H9 (cell line): ENCODE measurements at regions not wholly inside any gene's neighbourhood (a gene's known extent, or its start where the extent isn't known, plus 50 kb on each side); places are given as distances from the start of the nearest gene placed in this dataset.

Experiments used
- DNase-seq: peaks from one replicate; pipeline ENCODE4 v3.0.0-alpha.2; 2017
- H2AFZ ChIP-seq: one replicate; pipeline ENCODE4 v1.6.1; 2013; ENCODE audit warnings: mild to moderate bottlenecking, low read length, control low read depth, moderate library complexity
- H2AK5ac ChIP-seq: 2 replicates; pipeline ENCODE4 v1.6.1; 2013; ENCODE audit warnings: low read length, control low read depth, mixed read lengths; ENCODE audit not compliant: insufficient read length
- H2BK120ac ChIP-seq: one replicate; pipeline ENCODE4 v1.6.1; 2013; ENCODE audit warnings: low read depth, mild to moderate bottlenecking, low read length, control low read depth, inconsistent platforms; ENCODE audit not compliant: poor library complexity, severe bottlenecking
- H2BK12ac ChIP-seq: 2 replicates; pipeline ENCODE4 v1.6.1; 2013; ENCODE audit warnings: low read length, control low read depth, mixed read lengths, low read depth; ENCODE audit not compliant: insufficient read length
- H2BK15ac ChIP-seq: 2 replicates; pipeline ENCODE4 v1.6.1; 2013; ENCODE audit warnings: low read depth, low read length, control low read depth
- H2BK20ac ChIP-seq: one replicate; pipeline ENCODE4 v1.6.1; 2013; ENCODE audit warnings: low read depth, mild to moderate bottlenecking, low read length, control low read depth, inconsistent platforms; ENCODE audit not compliant: poor library complexity, severe bottlenecking
- H2BK5ac ChIP-seq: 2 replicates; pipeline ENCODE4 v1.6.1; 2013; ENCODE audit warnings: low read length, control low read depth, mixed read lengths; ENCODE audit not compliant: insufficient read length
- H3K14ac ChIP-seq: 2 replicates; pipeline ENCODE4 v1.6.1; 2013; ENCODE audit warnings: low read length, control low read depth; ENCODE audit not compliant: insufficient read depth
- H3K18ac ChIP-seq: 2 replicates; pipeline ENCODE4 v1.6.1; 2013; ENCODE audit warnings: low read depth, mild to moderate bottlenecking, mixed read lengths, low read length, control low read depth; ENCODE audit not compliant: insufficient read length
- H3K23ac ChIP-seq: 2 replicates; pipeline ENCODE4 v1.6.1; 2013; ENCODE audit warnings: low read length, control low read depth, mixed read lengths, low read depth; ENCODE audit not compliant: insufficient read length
- H3K23me2 ChIP-seq: 2 replicates; pipeline ENCODE4 v1.6.1; 2013; ENCODE audit warnings: low read depth, mild to moderate bottlenecking, mixed read lengths, low read length, control low read depth; ENCODE audit not compliant: insufficient read length, poor library complexity, severe bottlenecking
- H3K27ac ChIP-seq: 2 replicates; pipeline ENCODE4 v1.5.1; 2013; ENCODE audit warnings: low read length, control low read depth, mixed read lengths, low read depth; ENCODE audit not compliant: insufficient read length
- H3K27me3 ChIP-seq: 2 replicates; pipeline ENCODE4 v1.6.1; 2013; ENCODE audit warnings: low read length, control low read depth, inconsistent platforms; ENCODE audit not compliant: insufficient read depth
- H3K4ac ChIP-seq: 2 replicates; pipeline ENCODE4 v1.6.1; 2013; ENCODE audit warnings: low read depth, mild to moderate bottlenecking, control low read depth, inconsistent platforms, low read length, moderate library complexity
- H3K4me1 ChIP-seq: 2 replicates; pipeline ENCODE4 v1.6.1; 2013; ENCODE audit warnings: low read length, control low read depth, inconsistent platforms; ENCODE audit not compliant: insufficient read depth
- H3K4me2 ChIP-seq: 2 replicates; pipeline ENCODE4 v1.6.1; 2013; ENCODE audit warnings: low read length, control low read depth, mixed read lengths; ENCODE audit not compliant: insufficient read length, insufficient read depth
- H3K56ac ChIP-seq: 2 replicates; pipeline ENCODE4 v1.6.1; 2013; ENCODE audit warnings: low read depth, mild to moderate bottlenecking, mixed read lengths, low read length, control low read depth; ENCODE audit not compliant: insufficient read length
- H3K79me1 ChIP-seq: 2 replicates; pipeline ENCODE4 v1.6.1; 2013; ENCODE audit warnings: low read depth, mild to moderate bottlenecking, moderate library complexity, low read length, control low read depth, inconsistent platforms; ENCODE audit not compliant: insufficient read depth, poor library complexity, severe bottlenecking
- H3K79me2 ChIP-seq: 2 replicates; pipeline ENCODE4 v1.6.1; 2013; ENCODE audit warnings: low read length, control low read depth, inconsistent platforms; ENCODE audit not compliant: insufficient read depth
- H3K9ac ChIP-seq: 2 replicates; pipeline ENCODE4 v1.6.1; 2013; ENCODE audit warnings: low read length, control low read depth, mixed read lengths; ENCODE audit not compliant: insufficient read length; ENCODE audit errors: extremely low read depth
- H3K9me3 ChIP-seq: one replicate; pipeline ENCODE4 v1.6.1; 2013; ENCODE audit warnings: low read depth, low read length, inconsistent platforms; ENCODE audit not compliant: control insufficient read depth
- H3T11ph ChIP-seq: one replicate; pipeline ENCODE4 v1.6.1; 2013; ENCODE audit warnings: mild to moderate bottlenecking, low read length, control low read depth, inconsistent platforms
- H4K20me1 ChIP-seq: one replicate; pipeline ENCODE4 v1.6.1; 2013; ENCODE audit not compliant: control insufficient read depth, insufficient read length, insufficient read depth
- H4K5ac ChIP-seq: 2 replicates; pipeline ENCODE4 v1.6.1; 2013; ENCODE audit warnings: low read depth, mild to moderate bottlenecking, mixed read lengths, low read length, control low read depth; ENCODE audit not compliant: insufficient read length
- H4K8ac ChIP-seq: replicated peaks from 2 replicates; pipeline ENCODE4 v1.6.1; 2013; ENCODE audit warnings: low read length, control low read depth, mixed read lengths, low read depth; ENCODE audit not compliant: insufficient read length
- H4K91ac ChIP-seq: 2 replicates; pipeline ENCODE4 v1.6.1; 2013; ENCODE audit warnings: low read depth, mild to moderate bottlenecking, moderate library complexity, mixed read lengths, low read length, control low read depth; ENCODE audit not compliant: insufficient read length
- H3K27ac Mint-ChIP-seq, 3 experiments: 2 replicates in 2 of 3; 3 replicates in 1 of 3; pipeline ENCODE4 v1.8.0; 2020 to 2021; ENCODE audit warnings: mixed read lengths in 3 of 3, mild to moderate bottlenecking in 1 of 3, moderate library complexity in 1 of 3
- H3K27me3 Mint-ChIP-seq: 2 replicates; pipeline ENCODE4 v1.8.0; 2021; ENCODE audit warnings: low read depth, mild to moderate bottlenecking, moderate library complexity, mixed read lengths
- H3K36me3 Mint-ChIP-seq, 3 experiments: 2 replicates in 2 of 3; 3 replicates in 1 of 3; pipeline ENCODE4 v1.8.0; 2020 to 2021; ENCODE audit warnings: low read depth in 3 of 3, mixed read lengths in 3 of 3; ENCODE audit not compliant: insufficient read depth in 1 of 3
- H3K4me1 Mint-ChIP-seq, 2 experiments: 2 replicates each; pipeline ENCODE4 v1.8.0; 2020; ENCODE audit warnings: mixed read lengths in 2 of 2
- H3K4me3 Mint-ChIP-seq, 2 experiments: 2 replicates in 1 of 2; 3 replicates in 1 of 2; pipeline ENCODE4 v1.8.0; 2020 to 2021; ENCODE audit warnings: mild to moderate bottlenecking in 2 of 2, mixed read lengths in 2 of 2, moderate library complexity in 1 of 2
- H3K9me3 Mint-ChIP-seq, 2 experiments: 2 replicates in 1 of 2; 3 replicates in 1 of 2; pipeline ENCODE4 v1.8.0; 2020; ENCODE audit warnings: mild to moderate bottlenecking in 2 of 2, mixed read lengths in 2 of 2, moderate library complexity in 1 of 2
- CTCF ChIP-seq: fragments of 200-600 bp; sonication (generic); conservative IDR thresholded peaks from 3 replicates; pipeline ENCODE4 v1.8.0; 2021; ENCODE audit warnings: antibody characterized with exemption, mild to moderate bottlenecking
- WGBS: extraction: QIAGEN DNeasy Blood & Tissue Kit; methylation state at CpG from one replicate; pipeline ENCODE4 v1.1.7; 2013; ENCODE audit warnings: missing lambda C conversion rate, low lambda C conversion rate, mixed read lengths; ENCODE audit not compliant: insufficient read length; ENCODE audit errors: extremely low coverage; 5-methylcytosine and 5-hydroxymethylcytosine counted together

GRCh38 chr17:74040729-74041128 is 162.7 kb upstream of the RPL38 start:
- Histone ChIP-seq H3K14ac (no peak overlapping the region), H3K4me1 (no peaks in the 10 kb centered on the region), H3K79me2 (no peaks in the 10 kb centered on the region), H4K5ac (no peak overlapping the region), H4K20me1 (no peaks in the 10 kb centered on the region), H3K79me1 (no peaks in the 10 kb centered on the region), H3K56ac (no peak overlapping the region), H2BK15ac (no peak overlapping the region), H3K27me3 (no peaks in the 10 kb centered on the region), H4K8ac (no peak overlapping the region), H2AFZ (no peak overlapping the region), H3K18ac (no peak overlapping the region), H3T11ph (no peak overlapping the region), H3K4ac (no peak overlapping the region), H2BK12ac (no peak overlapping the region), H2BK20ac (no peak overlapping the region), H2AK5ac (no peak overlapping the region), H2BK5ac (no peak overlapping the region), H3K27ac (no peak overlapping the region), H3K23ac (no peak overlapping the region), H3K9ac (no peak overlapping the region), H3K23me2 (no peaks in the 10 kb centered on the region), H3K9me3 (no peaks in the 10 kb centered on the region), H4K91ac (no peak overlapping the region), H2BK120ac (no peak overlapping the region), H3K4me2 (no peak overlapping the region)
- Mint-ChIP-seq H3K27me3 (peaks cover 10% of the 10 kb centered on the region), H3K9me3 (no peaks in the 10 kb centered on the region), H3K4me1 (peaks cover 10 to 13% of the 10 kb centered on the region in 2 experiments; a peak in 3 of 4 replicates), H3K36me3 (no peaks in the 10 kb centered on the region), H3K4me3 (no peak overlapping the region), H3K27ac (no peak overlapping the region)
- no peak for DNase-seq
- no CpG with 5 or more reads among the region's 12 CpGs for WGBS
- no peak for TF ChIP-seq CTCF
